Right renal cortex interstitium (tissue), 3 donors: ENCODE measurements at regions not wholly inside any gene's neighbourhood (a gene's known extent, or its start where the extent isn't known, plus 50 kb on each side); places are given as distances from the start of the nearest gene placed in this dataset.
A peak's percentile ranks its signal among the peaks of the same experiment; 100 is the strongest.

ENCODE experiments used
- DNase-seq, 3 donors: peaks; one replicate each; pipeline ENCODE4 v3.0.0-alpha.2; 2013; ENCODE audit warnings: low read depth in 3 of 3, low spot score in 2 of 3

GRCh38 chr4:81838586-81838985 lies 366.9 kb upstream of the RASGEF1B start:
- no peak for DNase-seq

- DNase-seq, result no peak
Observed at GRCh38 chr4:81836716-81837115, 365.0 kb upstream of the RASGEF1B start.

DNA sequence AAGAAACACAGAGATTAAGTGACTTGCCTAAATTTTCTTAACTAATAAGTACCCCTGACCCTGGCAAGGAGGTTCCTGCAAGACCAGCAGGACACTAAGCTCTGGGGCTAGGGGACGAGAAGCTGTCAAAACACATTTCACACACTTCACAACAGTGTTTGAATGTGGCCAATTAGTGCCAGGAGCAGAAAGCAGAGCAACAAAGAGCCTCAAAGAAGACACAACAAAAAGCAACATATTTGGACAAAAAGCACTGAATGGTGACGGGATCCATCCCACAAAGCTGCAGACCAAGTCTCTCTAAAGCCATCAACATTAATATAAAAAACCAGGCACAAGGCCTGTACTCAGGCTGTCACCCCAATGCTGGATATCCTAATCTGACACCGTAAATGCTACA lies 361.9 kb upstream of the RASGEF1B start:
- no peak for DNase-seq

DNA sequence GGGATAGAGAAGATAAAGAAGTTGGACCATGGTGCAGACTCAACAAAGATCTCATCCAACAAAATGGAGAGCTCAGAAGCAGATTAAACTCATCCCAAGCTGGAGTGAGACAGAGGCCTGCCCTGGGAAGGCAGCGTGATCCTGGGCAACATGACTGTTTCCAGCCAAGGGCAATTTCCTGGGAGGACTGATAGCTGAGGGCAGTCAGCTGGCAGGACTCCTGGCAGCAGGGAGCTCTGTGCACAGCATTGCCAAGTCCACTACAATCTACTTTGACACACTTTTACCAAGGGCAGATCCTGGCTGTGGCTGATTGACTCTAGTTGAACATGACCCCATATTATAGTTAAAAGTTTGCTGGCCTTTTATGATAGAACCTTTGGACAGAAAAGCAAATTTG lies 357.3 kb upstream of the RASGEF1B start:
- no peak for DNase-seq

GRCh38 chr4:81827577-81828202 lies 356.0 kb upstream of the RASGEF1B start:
- DNase-seq, result no peak

- no peak for DNase-seq
Observed at GRCh38 chr4:81826817-81827424, 355.2 kb upstream of the RASGEF1B start.

GRCh38 chr4:81826335-81826734 lies 354.6 kb upstream of the RASGEF1B start:
- DNase-seq, result no peak

- no peak for DNase-seq
Observed at GRCh38 chr4:81818385-81818920, 346.7 kb upstream of the RASGEF1B start.

DNA sequence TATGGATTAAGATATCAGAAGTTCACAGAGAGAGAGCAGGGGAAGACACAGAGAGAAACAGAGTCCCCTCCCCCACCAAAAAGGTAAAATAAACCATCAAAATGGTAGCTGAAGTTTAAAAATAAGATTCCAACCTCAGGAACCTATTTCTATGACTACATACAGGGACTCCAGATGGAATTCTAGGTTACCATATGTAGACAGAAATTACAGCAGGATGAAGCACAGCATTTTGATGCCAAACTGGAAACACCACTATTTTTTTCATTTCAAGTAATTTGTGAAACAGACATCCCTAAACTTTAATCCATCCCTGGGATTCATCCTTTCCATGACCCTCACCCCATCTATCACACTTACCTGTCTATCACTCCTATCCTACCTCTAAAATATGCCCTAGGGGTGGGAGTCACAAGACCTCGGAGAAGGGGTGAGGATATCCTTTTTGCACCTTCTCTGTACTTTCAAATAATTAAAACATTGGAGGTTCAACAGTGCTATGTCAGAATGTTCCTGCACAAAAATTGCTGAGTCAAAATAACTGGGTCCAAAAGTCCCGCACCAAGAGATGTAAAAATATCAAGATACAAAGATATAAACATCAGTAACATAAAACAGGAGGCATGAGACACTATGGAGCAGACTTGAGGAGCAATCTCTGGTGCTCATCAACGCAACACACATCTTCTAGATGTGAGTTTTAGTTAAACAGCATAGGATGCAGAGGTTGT lies 344.5 kb upstream of the RASGEF1B start:
- DNase-seq, result no peak

- DNase-seq, result no peak
Observed at GRCh38 chr4:81814987-81815541, 343.4 kb upstream of the RASGEF1B start.

DNA sequence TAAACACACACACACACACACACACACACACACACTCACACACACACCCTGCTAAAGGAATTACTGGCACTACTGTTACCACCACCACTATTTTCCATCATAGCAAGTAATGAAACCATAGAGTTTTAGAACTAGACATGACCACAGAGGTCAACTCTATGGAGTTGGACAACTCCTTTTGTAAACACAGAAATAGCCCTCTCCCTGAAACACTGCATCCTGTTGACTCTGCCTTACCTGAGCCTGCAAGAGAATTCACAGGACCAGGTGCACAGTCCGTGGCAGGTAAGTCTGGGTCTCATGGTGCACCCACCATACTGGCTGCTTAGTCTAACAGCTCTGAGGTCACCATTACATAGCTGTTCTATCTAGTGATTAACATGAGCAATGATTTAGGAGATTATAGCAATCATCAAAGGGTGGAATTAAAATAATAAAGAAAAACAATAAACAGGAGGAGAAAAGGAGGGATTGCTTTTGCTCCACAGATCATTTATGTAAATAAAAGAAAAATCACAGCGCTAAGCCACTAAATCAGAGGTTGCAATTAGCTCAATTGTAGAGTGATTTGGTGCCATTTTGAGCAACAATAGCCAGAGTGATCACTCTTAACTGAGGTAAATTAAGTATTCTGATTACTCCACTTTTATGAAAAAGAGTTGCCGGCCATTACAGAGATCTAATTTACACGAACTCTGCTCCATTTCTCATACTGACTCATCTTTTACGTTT lies 340.0 kb upstream of the RASGEF1B start:
- DNase-seq, result no peak

- DNase-seq, result peak in 2 of 3 donors; percentile 6 to 7
Observed at GRCh38 chr4:81808011-81808672, 336.4 kb upstream of the RASGEF1B start.

DNA sequence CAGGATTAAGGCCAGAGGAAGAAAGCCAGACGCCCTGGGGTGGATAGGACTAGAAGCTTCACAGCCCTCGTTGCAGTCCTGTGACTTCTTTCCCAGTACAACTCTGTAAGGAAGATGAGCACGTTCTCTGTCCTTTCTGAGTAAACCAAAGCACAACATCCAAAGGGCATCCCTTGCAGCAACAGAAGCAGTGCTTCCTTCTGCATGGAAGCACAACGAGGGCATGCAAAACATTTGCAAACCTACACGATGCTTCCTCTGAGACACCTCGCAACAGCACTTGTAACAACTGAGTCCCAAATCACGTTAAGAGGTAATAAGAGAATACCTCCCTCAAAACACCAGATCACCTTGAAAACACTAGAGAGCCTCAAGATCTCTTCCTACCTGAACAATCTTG lies 335.7 kb upstream of the RASGEF1B start:
- DNase-seq, result no peak

- DNase-seq, result no peak
Observed at GRCh38 chr4:81806485-81806884, 334.8 kb upstream of the RASGEF1B start.

DNA sequence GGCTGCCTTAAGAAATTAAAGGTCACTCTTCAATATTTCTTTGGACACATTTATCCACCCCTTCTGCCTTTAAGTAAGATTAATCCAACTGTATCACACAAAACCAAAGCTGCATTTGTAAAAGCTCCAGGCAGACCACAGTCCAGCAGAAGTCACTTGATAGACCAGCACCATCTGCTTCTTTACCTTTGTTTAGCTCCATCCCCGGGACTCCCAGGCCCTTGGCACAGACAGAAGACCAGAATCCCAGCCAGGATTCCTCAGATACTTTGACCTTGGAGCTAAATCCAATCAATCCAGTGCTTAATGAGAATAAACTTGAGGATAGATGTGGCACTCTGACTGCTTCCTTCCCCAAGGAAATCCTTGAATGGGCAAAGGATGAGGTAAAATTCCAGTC lies 333.1 kb upstream of the RASGEF1B start:
- DNase-seq, result no peak

GRCh38 chr4:81802285-81802846 lies 330.7 kb upstream of the RASGEF1B start:
- no peak for DNase-seq

- no peak for DNase-seq
Observed at GRCh38 chr4:81799371-81799770, 327.7 kb upstream of the RASGEF1B start.

DNA sequence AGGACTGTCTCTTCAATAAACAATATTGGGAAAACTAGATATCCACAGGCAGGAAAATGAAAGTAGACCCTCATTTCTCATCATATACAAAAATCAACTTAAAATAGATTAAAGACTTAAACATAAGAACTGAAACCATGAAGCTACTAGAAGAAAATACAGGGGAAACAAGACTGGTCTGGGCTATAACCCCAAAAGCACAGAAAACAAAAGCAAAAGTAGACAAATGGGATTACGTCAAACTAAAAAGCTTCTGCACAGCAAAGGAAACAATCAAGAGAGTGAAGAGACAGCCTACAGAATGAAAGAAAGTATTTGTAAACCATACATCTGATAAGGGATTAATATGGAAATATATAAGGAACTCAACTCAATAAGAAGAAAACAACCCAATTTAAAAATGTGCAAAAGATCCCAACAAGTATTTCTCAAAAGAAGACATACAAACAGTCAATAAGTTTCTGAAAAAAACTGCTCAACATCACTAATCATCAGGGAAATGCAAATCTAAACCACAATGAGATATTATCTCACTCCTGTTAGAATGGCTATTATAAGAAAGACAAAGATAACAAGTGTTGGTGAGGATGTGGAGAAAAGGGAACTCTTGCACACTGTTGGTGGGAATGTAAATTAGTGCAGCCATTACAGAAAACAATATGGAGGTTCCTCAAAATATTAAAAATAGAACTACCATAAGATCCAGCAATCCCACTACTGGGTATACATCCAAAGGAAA lies 325.3 kb upstream of the RASGEF1B start:
- DNase-seq, result no peak

DNA sequence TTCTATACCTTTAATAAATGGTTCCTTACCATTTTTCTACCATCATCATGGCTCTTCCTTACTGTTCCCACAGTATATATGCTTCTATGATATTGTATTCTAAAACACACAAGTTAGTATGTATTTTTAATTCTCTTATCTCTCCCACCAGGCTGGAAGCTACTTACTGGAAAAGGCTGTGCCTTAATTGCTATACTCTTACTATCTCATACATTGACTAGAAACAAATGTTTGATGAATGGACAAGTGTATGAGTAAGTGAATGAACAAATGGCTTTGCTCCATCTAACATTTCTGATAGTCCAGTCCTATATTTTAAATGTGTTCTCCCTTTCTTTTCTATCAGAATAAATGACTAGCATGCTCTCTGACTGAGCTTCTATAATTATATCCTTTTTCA lies 320.8 kb upstream of the RASGEF1B start:
- no peak for DNase-seq
